ENCODE measurements at regions not wholly inside any gene's neighbourhood (a gene's known extent, or its start where the extent isn't known, plus 50 kb on each side); places are given as distances from the start of the nearest gene placed in this dataset.

- ATAC-seq (ENCODE audit: low read depth): no peak
- CTCF ChIA-PET: no interaction called here
Observed at GRCh38 chr15:67915461-67916374, 75.9 kb upstream of the RNU6-1 start.

GRCh38 chr15:67916565-67916964 is 76.7 kb upstream of the RNU6-1 start:
- ATAC-seq (ENCODE audit: low read depth) (no peak), DNase-seq (no peak)
- ChIA-PET CTCF (no interaction called here), POLR2A (no interaction called here)
- no peak overlapping the region for H3K4me3 Mint-ChIP-seq
- no peak overlapping the region for H3K27ac Mint-ChIP-seq
- H3K36me3 Mint-ChIP-seq (ENCODE audit: low read depth): no peaks in the 10 kb centered on the region
- H3K27me3 Mint-ChIP-seq: no peaks in the 10 kb centered on the region
- intact Hi-C loops (cut with micrococcal nuclease): no loop called here
- H3K4me1 Mint-ChIP-seq: no peaks in the 10 kb centered on the region
- peaks cover 12% of the 10 kb centered on the region for H3K9me3 Mint-ChIP-seq
- no peak for TF ChIP-seq CTCF (IDR thresholded peaks at IDR 0.05)

More at GRCh38 chr15:67915461-67916374, 75.9 kb upstream of the RNU6-1 start:
- no peaks in the 10 kb centered on the region for H3K27me3 Mint-ChIP-seq
- no peak for DNase-seq
- peaks cover 15% of the 10 kb centered on the region for H3K9me3 Mint-ChIP-seq
- no peak overlapping the region for H3K27ac Mint-ChIP-seq
- intact Hi-C loops (cut with micrococcal nuclease): no loop called here
- no peaks in the 10 kb centered on the region for H3K36me3 Mint-ChIP-seq (ENCODE audit: low read depth)
- TF ChIP-seq CTCF (IDR thresholded peaks at IDR 0.05): no peak
- H3K4me3 Mint-ChIP-seq: no peak overlapping the region
- POLR2A ChIA-PET: no interaction called here
- no peaks in the 10 kb centered on the region for H3K4me1 Mint-ChIP-seq

GRCh38 chr15:67917037-67917436 is 77.2 kb upstream of the RNU6-1 start:
- no peak for TF ChIP-seq CTCF (IDR thresholded peaks at IDR 0.05)
- ChIA-PET POLR2A (no interaction called here), CTCF (no interaction called here)
- no peak overlapping the region for H3K27ac Mint-ChIP-seq
- no peak overlapping the region for H3K4me3 Mint-ChIP-seq
- ATAC-seq (ENCODE audit: low read depth): no peak
- no peaks in the 10 kb centered on the region for H3K4me1 Mint-ChIP-seq
- no peak for DNase-seq
- no peaks in the 10 kb centered on the region for H3K27me3 Mint-ChIP-seq
- intact Hi-C loops (cut with micrococcal nuclease): no loop called here
- no peaks in the 10 kb centered on the region for H3K36me3 Mint-ChIP-seq (ENCODE audit: low read depth)
- peaks cover 12% of the 10 kb centered on the region for H3K9me3 Mint-ChIP-seq

GRCh38 chr15:67917636-67918035 is 77.8 kb upstream of the RNU6-1 start:
- ATAC-seq (ENCODE audit: low read depth) (no peak), DNase-seq (no peak)
- no peak overlapping the region for H3K4me3 Mint-ChIP-seq
- no peak for TF ChIP-seq CTCF (IDR thresholded peaks at IDR 0.05)
- CTCF ChIA-PET: no interaction called here
- no peaks in the 10 kb centered on the region for H3K27me3 Mint-ChIP-seq
- H3K36me3 Mint-ChIP-seq (ENCODE audit: low read depth): no peaks in the 10 kb centered on the region
- H3K9me3 Mint-ChIP-seq: peaks cover 12% of the 10 kb centered on the region
- POLR2A ChIA-PET: no interaction called here
- intact Hi-C loops (cut with micrococcal nuclease): no loop called here
- H3K27ac Mint-ChIP-seq: no peak overlapping the region
- no peaks in the 10 kb centered on the region for H3K4me1 Mint-ChIP-seq

- CTCF ChIA-PET: no interaction called here
- H3K36me3 Mint-ChIP-seq (ENCODE audit: low read depth): no peaks in the 10 kb centered on the region
Observed at GRCh38 chr15:67918205-67918861, 78.5 kb upstream of the RNU6-1 start.

More at GRCh38 chr15:67918205-67918861, 78.5 kb upstream of the RNU6-1 start:
- Mint-ChIP-seq H3K4me1 (no peaks in the 10 kb centered on the region), H3K4me3 (no peak overlapping the region), H3K27ac (no peak overlapping the region), H3K9me3 (peaks cover 12% of the 10 kb centered on the region), H3K27me3 (no peaks in the 10 kb centered on the region)
- intact Hi-C loops (cut with micrococcal nuclease): no loop called here
- no peak for TF ChIP-seq CTCF (IDR thresholded peaks at IDR 0.05)
- POLR2A ChIA-PET: interaction anchor here (0.6 kb wide), 1 partner anchor 178 kb away, joined by 3 read pairs; no protein-coding TSS in a partner anchor
- DNase-seq (no peak), ATAC-seq (ENCODE audit: low read depth) (no peak)

Measured in activated B cell treated with CpG ODN at 0.5 μM for 24 hours (primary cell).